Cardiac fibroblast (primary cell): ENCODE measurements at regions not wholly inside any gene's neighbourhood (a gene's known extent, or its start where the extent isn't known, plus 50 kb on each side); places are given as distances from the start of the nearest gene placed in this dataset.
A peak's percentile ranks its signal among the peaks of the same experiment; 100 is the strongest.
"Not testable (repeated sequence)": the region's sequence is repeated elsewhere in the genome, so short reads cannot be mapped to it uniquely, and the experiment has no call there.

Source experiments
- DNase-seq, 2 donors: peaks; one replicate each; pipeline versions ENCODE4 v3.0.0 to v3.0.0-alpha.2; 2010; ENCODE audit warnings: low read depth in 2 of 2
- H3K4me3 ChIP-seq, 2 donors: replicated peaks in 1 of 2; 1 replicate in 1 of 2; 2 replicates in 1 of 2; pipeline ENCODE4 v1.5.1; 2011; ENCODE audit warnings: low read depth in 2 of 2, low read length in 2 of 2, mild to moderate bottlenecking in 2 of 2, moderate library complexity in 1 of 2
- TF ChIP-seq, protein P1 (sequence below): IDR thresholded peaks from one replicate; pipeline ENCODE4 v1.5.1; 2011; ENCODE audit warnings: low read depth, mild to moderate bottlenecking, low read length, inconsistent platforms

DNA sequence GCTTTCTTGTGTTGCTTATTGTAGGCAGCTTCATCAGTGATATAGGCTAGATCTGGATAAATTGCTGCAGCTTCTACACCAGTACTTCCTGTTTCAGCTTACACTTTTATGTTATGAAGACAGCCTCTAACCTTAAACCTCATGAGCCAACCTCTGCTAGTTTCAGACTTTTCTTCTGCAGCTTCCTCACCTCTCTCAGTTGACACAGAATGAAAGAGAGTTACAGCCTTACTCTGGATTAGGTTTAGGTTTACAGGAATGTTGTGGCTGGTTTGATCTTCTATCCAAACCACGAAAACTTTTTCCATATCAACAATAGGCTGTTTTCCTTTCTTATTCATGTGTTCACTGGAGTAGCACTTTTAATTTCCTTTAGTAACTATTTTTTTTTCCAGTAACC is 76.9 kb upstream of the RNPC3 start:
- H3K4me3 ChIP-seq: no peak overlapping the region
- no peak for DNase-seq
- TF ChIP-seq, protein P1, sequence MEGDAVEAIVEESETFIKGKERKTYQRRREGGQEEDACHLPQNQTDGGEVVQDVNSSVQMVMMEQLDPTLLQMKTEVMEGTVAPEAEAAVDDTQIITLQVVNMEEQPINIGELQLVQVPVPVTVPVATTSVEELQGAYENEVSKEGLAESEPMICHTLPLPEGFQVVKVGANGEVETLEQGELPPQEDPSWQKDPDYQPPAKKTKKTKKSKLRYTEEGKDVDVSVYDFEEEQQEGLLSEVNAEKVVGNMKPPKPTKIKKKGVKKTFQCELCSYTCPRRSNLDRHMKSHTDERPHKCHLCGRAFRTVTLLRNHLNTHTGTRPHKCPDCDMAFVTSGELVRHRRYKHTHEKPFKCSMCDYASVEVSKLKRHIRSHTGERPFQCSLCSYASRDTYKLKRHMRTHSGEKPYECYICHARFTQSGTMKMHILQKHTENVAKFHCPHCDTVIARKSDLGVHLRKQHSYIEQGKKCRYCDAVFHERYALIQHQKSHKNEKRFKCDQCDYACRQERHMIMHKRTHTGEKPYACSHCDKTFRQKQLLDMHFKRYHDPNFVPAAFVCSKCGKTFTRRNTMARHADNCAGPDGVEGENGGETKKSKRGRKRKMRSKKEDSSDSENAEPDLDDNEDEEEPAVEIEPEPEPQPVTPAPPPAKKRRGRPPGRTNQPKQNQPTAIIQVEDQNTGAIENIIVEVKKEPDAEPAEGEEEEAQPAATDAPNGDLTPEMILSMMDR: no peak

DNA sequence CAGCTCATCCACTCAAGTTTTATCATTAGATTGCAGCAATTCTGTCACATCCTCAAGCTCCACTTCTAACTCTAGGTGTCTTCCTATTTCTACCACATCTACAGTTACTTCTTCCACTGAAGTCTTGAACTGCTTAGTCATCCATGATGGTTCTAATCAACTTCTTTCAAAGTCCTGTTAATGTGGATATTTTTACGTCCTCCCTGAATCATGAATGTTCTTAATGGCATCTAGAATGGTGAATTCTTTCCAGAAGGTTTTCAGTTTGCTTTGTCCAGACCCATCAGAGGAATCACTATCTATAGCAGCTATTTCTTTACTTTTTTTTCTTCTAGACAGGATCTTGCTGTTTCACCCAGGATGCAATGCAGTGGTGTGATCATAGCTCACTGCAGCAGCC is 78.0 kb upstream of the RNPC3 start:
- H3K4me3 ChIP-seq: no peak overlapping the region
- TF ChIP-seq, protein P1: no peak
- DNase-seq: no peak

DNA sequence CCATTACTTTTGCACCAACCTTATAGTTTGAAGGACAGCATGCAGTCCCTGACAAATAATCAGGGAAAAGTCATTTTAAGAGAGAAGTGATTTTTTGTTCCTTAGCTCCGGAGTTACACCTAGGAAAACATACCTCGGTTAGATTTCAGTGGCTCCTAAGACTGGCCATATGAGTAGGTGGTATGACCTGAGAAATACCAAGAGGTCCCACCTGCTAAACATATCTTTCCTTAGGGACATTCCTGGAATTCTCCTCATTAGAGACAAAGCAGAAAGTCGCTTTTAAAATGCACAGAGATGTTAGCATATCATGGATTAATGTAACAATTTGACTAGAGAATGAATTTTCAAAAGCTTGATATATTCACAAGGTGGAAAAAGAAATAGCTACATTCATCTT is 84.2 kb upstream of the RNPC3 start:
- TF ChIP-seq, protein P1: no peak
- no peak overlapping the region for H3K4me3 ChIP-seq
- DNase-seq: no peak

DNA sequence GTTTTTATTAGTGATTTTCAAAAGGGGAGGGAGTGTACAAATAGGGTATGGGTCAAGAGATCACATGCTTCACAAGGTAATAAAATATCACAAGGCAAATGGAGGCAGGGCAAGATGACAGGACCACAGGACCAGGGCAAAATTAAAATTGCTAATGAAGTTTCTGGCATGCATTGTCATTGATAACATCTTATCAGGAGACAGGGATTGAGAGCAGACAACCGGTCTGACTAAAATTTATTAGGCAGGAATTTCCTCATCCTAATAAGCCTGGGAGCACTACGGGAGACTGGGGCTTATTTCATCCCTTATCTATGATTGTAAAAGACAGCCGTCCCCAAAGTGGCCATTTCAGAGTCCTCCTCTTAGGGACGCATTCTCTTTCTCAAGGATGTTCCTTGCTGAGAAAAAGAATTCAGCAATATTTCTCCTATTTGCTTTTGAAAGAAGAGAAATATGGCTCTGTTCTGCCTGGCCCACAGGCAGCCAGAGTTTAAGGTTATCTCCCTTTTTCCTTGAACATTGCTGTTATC is 88.9 kb upstream of the RNPC3 start:
- H3K4me3 ChIP-seq, DNase-seq: not testable (repeated sequence)

DNA sequence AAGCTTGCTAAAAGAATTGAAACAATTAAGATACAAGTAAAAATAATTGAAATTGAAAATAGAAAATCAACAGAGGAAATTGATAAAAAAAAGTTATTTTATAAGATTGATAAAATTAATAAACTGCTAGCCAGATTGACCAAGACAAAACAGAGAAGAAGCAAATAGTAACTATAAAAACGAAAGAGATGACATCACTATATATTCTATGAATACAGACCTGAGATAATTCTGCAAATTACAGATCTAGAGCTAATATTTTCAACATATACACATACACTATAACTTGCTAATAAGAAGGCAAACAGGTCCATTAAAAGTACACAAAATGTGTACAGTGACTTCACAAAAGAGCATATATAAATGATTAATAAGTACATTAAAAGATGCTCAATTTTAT is 90.1 kb upstream of the RNPC3 start:
- TF ChIP-seq, protein P1: no peak
- DNase-seq: no peak
- H3K4me3 ChIP-seq: no peak overlapping the region

DNA sequence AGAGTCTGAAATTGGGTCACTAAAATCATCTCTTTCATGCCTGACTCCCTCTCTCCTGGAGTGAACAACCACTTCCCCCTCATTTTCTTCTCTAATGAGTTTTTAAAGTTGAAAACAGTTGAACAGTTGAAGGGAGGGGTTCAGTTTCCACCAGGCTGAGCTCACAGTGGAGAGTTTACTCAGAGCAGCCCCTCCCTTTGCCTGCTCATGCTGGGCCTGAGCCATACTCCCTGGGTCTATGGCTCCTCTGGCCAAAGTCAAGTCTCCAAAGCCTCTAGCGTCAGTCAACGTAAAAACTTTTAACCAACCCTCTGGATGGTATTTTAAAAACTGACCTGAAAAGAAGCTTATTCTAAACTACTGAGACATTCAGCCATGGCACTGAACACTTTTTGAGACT is 100.8 kb upstream of the RNPC3 start:
- DNase-seq: no peak
- H3K4me3 ChIP-seq: no peak overlapping the region
- TF ChIP-seq, protein P1: no peak

DNA sequence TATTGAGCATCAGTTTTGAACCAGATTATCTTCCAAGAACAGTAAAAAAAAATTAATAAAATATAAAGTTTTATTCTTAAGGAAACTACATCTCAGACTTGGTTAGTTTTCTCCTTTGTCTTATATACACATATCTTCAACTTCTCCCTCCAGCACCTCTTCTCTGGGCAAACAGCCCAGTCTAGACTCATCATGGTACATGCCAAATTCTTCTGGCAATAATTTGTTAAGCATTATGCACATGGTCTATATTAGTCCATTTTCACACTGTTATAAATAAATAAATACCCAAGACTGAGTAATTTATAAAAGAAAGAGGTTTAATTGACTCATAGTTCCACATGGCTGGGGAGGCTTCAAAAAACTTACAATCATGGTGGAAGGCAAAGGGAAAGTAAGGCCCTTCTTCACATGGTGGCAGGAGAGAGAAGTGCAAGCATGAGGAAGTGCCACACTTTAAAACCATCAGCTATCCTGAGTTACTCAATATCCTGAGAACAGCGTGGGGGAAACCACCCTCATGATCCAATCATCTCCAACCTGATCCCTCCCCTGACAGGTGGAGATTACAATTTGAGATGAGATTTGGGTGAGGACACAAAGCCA is 108.7 kb upstream of the RNPC3 start:
- peak in 1 of 2 donors; percentile 3 for DNase-seq
- H3K4me3 ChIP-seq: no peak overlapping the region
- TF ChIP-seq, protein P1: no peak
